Adipocyte (in vitro differentiated cells): ENCODE measurements at regions not wholly inside any gene's neighbourhood (a gene's known extent, or its start where the extent isn't known, plus 50 kb on each side); places are given as distances from the start of the nearest gene placed in this dataset.

Experiments
- DNase-seq: peaks from one replicate; pipeline ENCODE4 v3.0.0-alpha.2; 2015; ENCODE audit warnings: low read depth
- H3K27me3 ChIP-seq: replicated peaks from 2 replicates; pipeline ENCODE4 v1.7.0; 2013; ENCODE audit warnings: mild to moderate bottlenecking, low read length, moderate library complexity; ENCODE audit not compliant: control insufficient read depth, insufficient read depth
- H3K36me3 ChIP-seq: 2 replicates; pipeline ENCODE4 v1.7.0; 2013; ENCODE audit warnings: low read length, mild to moderate bottlenecking, moderate library complexity; ENCODE audit not compliant: control insufficient read depth, insufficient read depth, severe bottlenecking
- H3K4me1 ChIP-seq: 2 replicates; pipeline ENCODE4 v1.7.0; 2013; ENCODE audit warnings: mild to moderate bottlenecking, low read length, moderate library complexity; ENCODE audit not compliant: control insufficient read depth, insufficient read depth
- H3K4me3 ChIP-seq: 2 replicates; pipeline ENCODE4 v1.7.0; 2013; ENCODE audit warnings: mild to moderate bottlenecking, low read length, moderate library complexity
- H3K9ac ChIP-seq: 2 replicates; pipeline ENCODE4 v1.7.0; 2013; ENCODE audit warnings: mild to moderate bottlenecking, low read length, moderate library complexity
- H3K9me3 ChIP-seq: 2 replicates; pipeline ENCODE4 v1.7.0; 2013; ENCODE audit warnings: mild to moderate bottlenecking, low read length, moderate library complexity; ENCODE audit not compliant: control insufficient read depth

GRCh38 chr17:34799751-34800150 is 161.5 kb downstream of the CCT6B start:
- H3K4me1 ChIP-seq, result no peaks in the 10 kb centered on the region
- no peaks in the 10 kb centered on the region for H3K36me3 ChIP-seq
- DNase-seq, result no peak
- peaks cover 6% of the 10 kb centered on the region for H3K27me3 ChIP-seq
- peaks cover 14% of the 10 kb centered on the region for H3K9me3 ChIP-seq
- H3K9ac ChIP-seq, result no peak overlapping the region
- no peak overlapping the region for H3K4me3 ChIP-seq

DNA sequence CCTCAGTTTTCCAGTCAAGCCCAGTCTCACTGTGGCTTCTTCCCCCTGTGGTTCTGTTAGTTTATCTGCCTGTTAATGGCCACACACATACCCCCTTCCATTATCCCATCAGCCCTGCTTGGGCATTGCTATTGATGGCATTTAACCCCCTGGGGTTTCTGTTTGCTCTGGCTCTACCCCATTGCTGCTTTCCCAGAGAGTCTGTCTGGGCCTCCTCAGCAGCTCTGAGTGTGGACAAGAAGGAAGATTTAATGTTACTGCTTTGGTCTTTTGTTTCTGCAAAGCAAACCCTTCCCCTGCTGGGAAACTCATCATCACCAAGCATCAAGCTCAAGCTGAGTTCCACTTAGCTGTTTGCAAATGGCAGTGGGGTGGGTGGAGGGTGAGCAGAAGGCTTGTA is 162.7 kb downstream of the CCT6B start:
- Histone ChIP-seq H3K27me3 (peaks cover 12% of the 10 kb centered on the region), H3K4me3 (no peak overlapping the region), H3K36me3 (no peaks in the 10 kb centered on the region), H3K9me3 (peaks cover 14% of the 10 kb centered on the region), H3K9ac (no peak overlapping the region), H3K4me1 (no peaks in the 10 kb centered on the region)
- DNase-seq, result no peak

- Histone ChIP-seq H3K4me1 (no peaks in the 10 kb centered on the region), H3K4me3 (no peak overlapping the region), H3K27me3 (peaks cover 15% of the 10 kb centered on the region), H3K36me3 (no peaks in the 10 kb centered on the region), H3K9me3 (peaks cover 14% of the 10 kb centered on the region), H3K9ac (no peak overlapping the region)
- DNase-seq, result peak; percentile 43
Observed at GRCh38 chr17:34797720-34798119, 163.5 kb downstream of the CCT6B start.

- Histone ChIP-seq H3K27me3 (peaks cover 14% of the 10 kb centered on the region), H3K4me1 (no peaks in the 10 kb centered on the region), H3K4me3 (no peak overlapping the region)
Observed at GRCh38 chr17:34793231-34793908, 167.9 kb downstream of the CCT6B start.

GRCh38 chr17:34788696-34789095 is 172.6 kb downstream of the CCT6B start:
- no peaks in the 10 kb centered on the region for H3K36me3 ChIP-seq
- no peak for DNase-seq
- H3K4me1 ChIP-seq, result no peaks in the 10 kb centered on the region
- H3K9ac ChIP-seq, result no peak overlapping the region
- peaks cover 12% of the 10 kb centered on the region for H3K27me3 ChIP-seq
- no peaks in the 10 kb centered on the region for H3K9me3 ChIP-seq
- no peak overlapping the region for H3K4me3 ChIP-seq

More at GRCh38 chr17:34793231-34793908, 167.9 kb downstream of the CCT6B start:
- Histone ChIP-seq H3K36me3 (no peaks in the 10 kb centered on the region), H3K9me3 (no peaks in the 10 kb centered on the region), H3K9ac (no peak overlapping the region)
- DNase-seq, result no peak

GRCh38 chr17:34784526-34784925 is 176.7 kb downstream of the CCT6B start:
- peaks cover 3% of the 10 kb centered on the region for H3K27me3 ChIP-seq
- no peaks in the 10 kb centered on the region for H3K4me1 ChIP-seq
- no peak overlapping the region for H3K9ac ChIP-seq
- no peaks in the 10 kb centered on the region for H3K36me3 ChIP-seq
- H3K4me3 ChIP-seq, result no peak overlapping the region
- peaks cover 16% of the 10 kb centered on the region for H3K9me3 ChIP-seq
- DNase-seq, result no peak

- H3K27me3 ChIP-seq, result no peaks in the 10 kb centered on the region
- no peak overlapping the region for H3K4me3 ChIP-seq
- H3K9me3 ChIP-seq, result peaks cover 30% of the 10 kb centered on the region
- no peaks in the 10 kb centered on the region for H3K4me1 ChIP-seq
- H3K36me3 ChIP-seq, result no peaks in the 10 kb centered on the region
- H3K9ac ChIP-seq, result no peak overlapping the region
- no peak for DNase-seq
Observed at GRCh38 chr17:34782271-34782670, 179.0 kb downstream of the CCT6B start.

GRCh38 chr17:34781571-34782108 is 179.6 kb downstream of the CCT6B start:
- DNase-seq, result no peak
- Histone ChIP-seq H3K36me3 (no peaks in the 10 kb centered on the region), H3K9ac (no peak overlapping the region), H3K4me3 (no peak overlapping the region), H3K4me1 (no peaks in the 10 kb centered on the region), H3K9me3 (peaks cover 30% of the 10 kb centered on the region), H3K27me3 (no peaks in the 10 kb centered on the region)

DNA sequence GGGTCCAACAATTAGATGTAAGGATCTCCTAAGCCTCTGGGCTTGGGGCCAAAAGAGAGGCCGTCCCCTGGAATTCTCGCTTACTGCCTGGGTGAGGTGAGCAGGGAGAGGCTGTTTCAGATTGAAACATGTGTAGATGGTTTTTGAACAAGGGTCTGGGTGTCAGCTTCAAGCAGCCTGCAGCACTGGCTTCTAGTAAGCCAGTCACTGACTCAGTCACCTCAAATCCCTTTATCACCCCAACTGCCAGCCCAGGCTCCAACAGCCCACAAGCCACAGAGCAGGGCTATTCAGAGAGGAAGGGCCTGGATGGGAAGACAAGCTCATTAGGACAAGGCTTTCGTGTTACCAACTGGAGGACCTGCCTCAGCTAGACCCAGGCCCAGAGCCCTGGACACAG is 180.2 kb downstream of the CCT6B start:
- Histone ChIP-seq H3K9ac (no peak overlapping the region), H3K36me3 (no peaks in the 10 kb centered on the region), H3K27me3 (peaks cover 2% of the 10 kb centered on the region), H3K4me3 (no peak overlapping the region), H3K4me1 (no peaks in the 10 kb centered on the region), H3K9me3 (peaks cover 30% of the 10 kb centered on the region)
- no peak for DNase-seq

- peaks cover 30% of the 10 kb centered on the region for H3K9me3 ChIP-seq
- no peak overlapping the region for H3K9ac ChIP-seq
- no peak for DNase-seq
- H3K4me3 ChIP-seq, result no peak overlapping the region
- no peaks in the 10 kb centered on the region for H3K36me3 ChIP-seq
- H3K4me1 ChIP-seq, result no peaks in the 10 kb centered on the region
- peaks cover 6% of the 10 kb centered on the region for H3K27me3 ChIP-seq
Observed at GRCh38 chr17:34780438-34780837, 180.8 kb downstream of the CCT6B start.

- Histone ChIP-seq H3K4me3 (no peak overlapping the region), H3K9me3 (peaks cover 30% of the 10 kb centered on the region), H3K9ac (no peak overlapping the region), H3K4me1 (no peaks in the 10 kb centered on the region), H3K27me3 (peaks cover 21% of the 10 kb centered on the region), H3K36me3 (no peaks in the 10 kb centered on the region)
- no peak for DNase-seq
Observed at GRCh38 chr17:34776456-34777443, 184.5 kb downstream of the CCT6B start.
